Osteocyte (in vitro differentiated cells): ENCODE measurements at regions not wholly inside any gene's neighbourhood (a gene's known extent, or its start where the extent isn't known, plus 50 kb on each side); places are given as distances from the start of the nearest gene placed in this dataset.

Source experiments
- DNase-seq: peaks from one replicate; pipeline ENCODE4 v3.0.0; 2021; ENCODE audit warnings: mixed read lengths; ENCODE audit not compliant: unreplicated experiment; ENCODE audit errors: extremely low spot score
- H3K27ac Mint-ChIP-seq: one replicate; pipeline ENCODE4 v1.8.0; 2021; ENCODE audit warnings: mild to moderate bottlenecking, mixed read lengths; ENCODE audit not compliant: unreplicated experiment
- H3K27me3 Mint-ChIP-seq: one replicate; pipeline ENCODE4 v1.8.0; 2021; ENCODE audit warnings: mixed read lengths; ENCODE audit not compliant: unreplicated experiment
- H3K36me3 Mint-ChIP-seq: one replicate; pipeline ENCODE4 v1.8.0; 2021; ENCODE audit warnings: mixed read lengths; ENCODE audit not compliant: unreplicated experiment
- H3K4me1 Mint-ChIP-seq: one replicate; pipeline ENCODE4 v1.8.0; 2021; ENCODE audit warnings: mixed read lengths; ENCODE audit not compliant: unreplicated experiment
- H3K4me3 Mint-ChIP-seq: one replicate; pipeline ENCODE4 v1.8.0; 2021; ENCODE audit warnings: mild to moderate bottlenecking, moderate library complexity, mixed read lengths; ENCODE audit not compliant: unreplicated experiment
- H3K9me3 Mint-ChIP-seq: one replicate; pipeline ENCODE4 v1.8.0; 2021; ENCODE audit warnings: mixed read lengths; ENCODE audit not compliant: unreplicated experiment
- CTCF ChIP-seq: fragments of 200-600 bp; sonication (generic); IDR thresholded peaks from 2 replicates; pipeline ENCODE4 v1.5.0; 2021; ENCODE audit warnings: antibody characterized with exemption, mild to moderate bottlenecking, moderate library complexity

- no peak for TF ChIP-seq CTCF
- no peaks in the 10 kb centered on the region for H3K9me3 Mint-ChIP-seq
- no peak for DNase-seq
- H3K4me3 Mint-ChIP-seq, result no peak overlapping the region
- H3K27ac Mint-ChIP-seq, result no peak overlapping the region
- peaks cover 45% of the 10 kb centered on the region for H3K4me1 Mint-ChIP-seq
- H3K27me3 Mint-ChIP-seq, result no peaks in the 10 kb centered on the region
- no peaks in the 10 kb centered on the region for H3K36me3 Mint-ChIP-seq
Observed at GRCh38 chr5:159788835-159789331, 127.4 kb upstream of the ADRA1B start.

GRCh38 chr5:159792180-159792579, 124.1 kb upstream of the ADRA1B start:
- Mint-ChIP-seq H3K4me3 (no peak overlapping the region), H3K4me1 (peaks cover 22% of the 10 kb centered on the region), H3K36me3 (no peaks in the 10 kb centered on the region)

GRCh38 chr5:159797261-159797970, 118.9 kb upstream of the ADRA1B start:
- no peak for DNase-seq
- no peak overlapping the region for H3K27ac Mint-ChIP-seq
- H3K9me3 Mint-ChIP-seq, result no peaks in the 10 kb centered on the region
- H3K27me3 Mint-ChIP-seq, result peaks cover 26% of the 10 kb centered on the region
- no peak for TF ChIP-seq CTCF
- no peaks in the 10 kb centered on the region for H3K4me1 Mint-ChIP-seq
- H3K4me3 Mint-ChIP-seq, result no peak overlapping the region
- no peaks in the 10 kb centered on the region for H3K36me3 Mint-ChIP-seq

More at GRCh38 chr5:159792180-159792579, 124.1 kb upstream of the ADRA1B start:
- Mint-ChIP-seq H3K27me3 (no peaks in the 10 kb centered on the region), H3K9me3 (no peaks in the 10 kb centered on the region), H3K27ac (no peak overlapping the region)
- no peak for DNase-seq
- TF ChIP-seq CTCF, result no peak

- Mint-ChIP-seq H3K27ac (no peak overlapping the region), H3K4me1 (no peaks in the 10 kb centered on the region), H3K9me3 (no peaks in the 10 kb centered on the region), H3K27me3 (peaks cover 42% of the 10 kb centered on the region), H3K4me3 (no peak overlapping the region), H3K36me3 (no peaks in the 10 kb centered on the region)
- no peak for TF ChIP-seq CTCF
- DNase-seq, result no peak
Observed at GRCh38 chr5:159799701-159800100, 116.6 kb upstream of the ADRA1B start.

GRCh38 chr5:159800131-159800840, 116.0 kb upstream of the ADRA1B start:
- Mint-ChIP-seq H3K36me3 (peaks cover under 1% of the 10 kb centered on the region), H3K27me3 (peaks cover 47% of the 10 kb centered on the region), H3K27ac (no peak overlapping the region), H3K4me3 (no peak overlapping the region), H3K9me3 (peaks cover 5% of the 10 kb centered on the region), H3K4me1 (no peaks in the 10 kb centered on the region)
- DNase-seq, result no peak
- no peak for TF ChIP-seq CTCF
